Mammary epithelial cell (primary cell): ENCODE measurements at regions not wholly inside any gene's neighbourhood (a gene's known extent, or its start where the extent isn't known, plus 50 kb on each side); places are given as distances from the start of the nearest gene placed in this dataset.

Experiments used
- EZH2 ChIP-seq: IDR thresholded peaks from 2 replicates; pipeline ENCODE4 v1.6.1; 2012; ENCODE audit warnings: low read length, inconsistent platforms, borderline replicate concordance
- TF ChIP-seq, protein P1 (sequence below), 2 donors: IDR thresholded peaks in 1 of 2; conservative IDR thresholded peaks in 1 of 2; 2 replicates each; pipeline ENCODE4 v1.5.1; 2011 to 2012; ENCODE audit warnings: inconsistent platforms in 2 of 2, low read length in 2 of 2, mild to moderate bottlenecking in 2 of 2, control low read depth in 1 of 2, low read depth in 1 of 2; ENCODE audit not compliant: insufficient read depth in 1 of 2; ENCODE audit errors: extremely low read depth in 1 of 2

DNA sequence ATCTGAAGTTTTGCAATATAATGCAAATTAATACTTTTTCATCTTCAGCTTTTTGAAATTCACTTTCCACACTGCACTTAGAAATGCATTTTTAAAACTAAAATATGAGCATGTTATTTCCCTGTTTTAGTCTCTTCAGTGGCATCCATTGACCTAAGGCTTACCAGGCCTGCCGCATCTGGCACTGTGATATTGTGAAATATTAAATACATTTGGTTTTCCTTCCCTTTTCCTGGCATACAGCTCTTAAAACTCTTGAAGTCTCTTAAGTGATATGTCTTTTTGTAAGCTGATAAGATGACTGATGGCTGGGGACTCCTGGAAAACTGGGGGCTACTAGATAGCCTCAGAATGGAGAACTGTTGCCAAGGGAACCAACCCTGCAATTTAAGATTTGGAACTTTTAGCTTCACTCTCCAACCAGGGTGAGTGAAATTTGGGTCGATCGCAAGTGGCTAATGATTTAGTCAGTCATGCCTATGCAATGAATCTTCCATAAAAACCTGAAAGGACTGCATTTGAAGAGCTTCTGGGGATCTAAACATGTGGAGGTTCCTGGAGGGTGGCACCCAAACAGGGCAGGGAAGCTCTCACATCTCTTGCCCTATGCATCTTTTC, 75.5 kb upstream of the PDC start:
- TF ChIP-seq, protein P1, sequence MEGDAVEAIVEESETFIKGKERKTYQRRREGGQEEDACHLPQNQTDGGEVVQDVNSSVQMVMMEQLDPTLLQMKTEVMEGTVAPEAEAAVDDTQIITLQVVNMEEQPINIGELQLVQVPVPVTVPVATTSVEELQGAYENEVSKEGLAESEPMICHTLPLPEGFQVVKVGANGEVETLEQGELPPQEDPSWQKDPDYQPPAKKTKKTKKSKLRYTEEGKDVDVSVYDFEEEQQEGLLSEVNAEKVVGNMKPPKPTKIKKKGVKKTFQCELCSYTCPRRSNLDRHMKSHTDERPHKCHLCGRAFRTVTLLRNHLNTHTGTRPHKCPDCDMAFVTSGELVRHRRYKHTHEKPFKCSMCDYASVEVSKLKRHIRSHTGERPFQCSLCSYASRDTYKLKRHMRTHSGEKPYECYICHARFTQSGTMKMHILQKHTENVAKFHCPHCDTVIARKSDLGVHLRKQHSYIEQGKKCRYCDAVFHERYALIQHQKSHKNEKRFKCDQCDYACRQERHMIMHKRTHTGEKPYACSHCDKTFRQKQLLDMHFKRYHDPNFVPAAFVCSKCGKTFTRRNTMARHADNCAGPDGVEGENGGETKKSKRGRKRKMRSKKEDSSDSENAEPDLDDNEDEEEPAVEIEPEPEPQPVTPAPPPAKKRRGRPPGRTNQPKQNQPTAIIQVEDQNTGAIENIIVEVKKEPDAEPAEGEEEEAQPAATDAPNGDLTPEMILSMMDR (conservative IDR thresholded peaks at IDR 0.05 in 1 of 2, IDR thresholded peaks at IDR 0.05 in 1 of 2; ENCODE audit: extremely low read depth in 1 of 2, insufficient read depth in 1 of 2, low read depth in 1 of 2, low read length in 2 of 2) = no peak
- TF ChIP-seq EZH2 = no peak
